ENCODE measurements at regions not wholly inside any gene's neighbourhood (a gene's known extent, or its start where the extent isn't known, plus 50 kb on each side); places are given as distances from the start of the nearest gene placed in this dataset.

DNA sequence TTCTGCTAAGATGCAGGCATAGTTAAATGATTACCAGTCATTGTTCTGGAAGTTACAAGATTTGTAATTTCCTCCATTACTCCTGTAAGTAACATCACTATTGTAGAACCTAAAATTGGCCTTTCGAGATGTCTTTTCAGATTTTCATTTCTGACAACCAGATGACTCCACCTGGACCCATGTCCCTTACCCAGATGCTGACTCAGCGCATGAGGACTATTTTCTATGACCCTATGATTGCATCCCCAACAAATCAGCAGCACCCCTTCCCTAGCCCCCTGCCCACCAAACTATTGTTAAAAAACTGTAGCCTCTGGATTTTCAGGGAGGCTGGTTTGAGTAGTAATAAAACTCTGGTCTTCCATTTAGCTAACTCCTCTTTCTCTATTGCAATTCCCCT is 55.2 kb upstream of the RCBTB2 start:
- no peak overlapping the region for H2BK15ac ChIP-seq (ENCODE audit: low read length)
- H3K36me3 ChIP-seq (ENCODE audit: control insufficient read depth in 2 of 4, insufficient read depth in 4 of 4, low read length in 3 of 4) = no peaks in the 10 kb centered on the region
- no peak overlapping the region for H2BK120ac ChIP-seq (replicated peaks; ENCODE audit: low read depth, low read length)
- no peak for FAIRE-seq
- no peak overlapping the region for H3K9ac ChIP-seq (replicated peaks in 1 of 4; ENCODE audit: extremely low read depth in 1 of 4, low read depth in 3 of 4, low read length in 3 of 4)
- no peak overlapping the region for H3K4me2 ChIP-seq (ENCODE audit: insufficient read depth in 1 of 2, low read depth in 2 of 2, low read length in 2 of 2)
- H3K4ac ChIP-seq (replicated peaks; ENCODE audit: insufficient read length, low read depth, low read length) = no peak overlapping the region
- no peaks in the 10 kb centered on the region for H3K27me3 ChIP-seq (replicated peaks in 1 of 4; ENCODE audit: control insufficient read depth in 3 of 4, extremely low read depth in 1 of 4, insufficient read depth in 3 of 4, low read length in 3 of 4)
- no peak overlapping the region for H3K23ac ChIP-seq (ENCODE audit: insufficient read length)
- H3K23me2 ChIP-seq (ENCODE audit: low read depth, low read length) = no peaks in the 10 kb centered on the region
- no peak overlapping the region for H2BK20ac ChIP-seq (ENCODE audit: low read length)
- no peak overlapping the region for H4K5ac ChIP-seq (ENCODE audit: insufficient read length, low read depth, low read length)
- no peaks in the 10 kb centered on the region for H3K79me2 ChIP-seq (ENCODE audit: control insufficient read depth in 1 of 2, insufficient read depth in 2 of 2, low read length in 2 of 2)
- ChIA-PET POLR2A (ENCODE audit: partially characterized antibody) (no interaction called here), CTCF (ENCODE audit: partially characterized antibody) (interaction anchor here (0.6 to 1.4 kb wide), 2 partner anchors 8 to 9 kb away, joined by 3 to 4 read pairs; no protein-coding TSS in a partner anchor)
- H2BK12ac ChIP-seq (ENCODE audit: low read depth, low read length) = no peak overlapping the region
- no peak overlapping the region for H2AFZ ChIP-seq (ENCODE audit: low read length)
- no peak overlapping the region for H3K14ac ChIP-seq (ENCODE audit: insufficient read length)
- no peaks in the 10 kb centered on the region for H3K79me1 ChIP-seq (ENCODE audit: low read depth, low read length)
- no peaks in the 10 kb centered on the region for H4K20me1 ChIP-seq (replicated peaks in 1 of 2; ENCODE audit: control insufficient read depth in 1 of 2, insufficient read depth in 2 of 2, low read length in 2 of 2)
- H3K9me3 ChIP-seq (ENCODE audit: insufficient read depth in 2 of 2, low read depth in 1 of 2, low read length in 1 of 2) = 0 out of 4 replicates have a peak, but pooled peaks cover 0 to 6% of the 10 kb centered on the region in 2 experiments
- no peak overlapping the region for H3K18ac ChIP-seq (ENCODE audit: extremely low read depth, low read length)
- WGBS, 2 experiments (ENCODE audit: extremely low coverage in 1 of 2, insufficient coverage in 1 of 2, insufficient read length in 1 of 2, insufficient replicate concordance in 2 of 2, low coverage in 1 of 2, low lambda C conversion rate in 2 of 2, missing lambda C conversion rate in 1 of 2) = 92% methylated on average over 2 of the region's 2 CpGs; no CpG with 5 or more reads in 1 of the 2 experiments
- H2AK5ac ChIP-seq (ENCODE audit: low read depth, low read length) = no peak overlapping the region
- DNase-seq (ENCODE audit: low read depth in 1 of 2, low spot score in 2 of 2) = no peak
- peaks cover 0 to 8% (median 5%) of the 10 kb centered on the region in 4 experiments; a peak in 4 of 7 replicates for H3K4me1 ChIP-seq (replicated peaks in 1 of 4; ENCODE audit: control insufficient read depth in 3 of 4, insufficient read depth in 4 of 4, low read length in 3 of 4)
- no peak overlapping the region for H3K27ac ChIP-seq (ENCODE audit: low read depth, low read length)
- no peak overlapping the region for H2BK5ac ChIP-seq (ENCODE audit: low read depth, low read length)
- no peak for TF ChIP-seq SIN3A (conservative IDR thresholded peaks at IDR 0.05 in 1 of 2, IDR thresholded peaks at IDR 0.05 in 1 of 2; ENCODE audit: low read depth in 1 of 2, low read length in 2 of 2)
- no peak for TF ChIP-seq PHF8 (conservative IDR thresholded peaks at IDR 0.05; ENCODE audit: low read depth, low read length)
- TF ChIP-seq EZH2 (IDR thresholded peaks at IDR 0.05; ENCODE audit: low read depth, low read length, severe bottlenecking) = no peak
- no peak for TF ChIP-seq TCF12 (IDR thresholded peaks at IDR 0.05; ENCODE audit: low read depth, low read length)
- peak; percentile 24; the same call in 1 of the 2 replicates for TF ChIP-seq MAFK (IDR thresholded peaks at IDR 0.05; ENCODE audit: low read depth, low read length)
- no peak overlapping the region for H4K8ac ChIP-seq (ENCODE audit: extremely low read depth, insufficient read depth, low read length)
- H4K91ac ChIP-seq (replicated peaks; ENCODE audit: insufficient read length, low read length) = no peak overlapping the region
- H3K4me3 ChIP-seq (ENCODE audit: extremely low read depth in 1 of 4, insufficient read depth in 2 of 4, low read depth in 3 of 4, low read length in 4 of 4) = no peak overlapping the region
- no peak overlapping the region for H3K56ac ChIP-seq (replicated peaks; ENCODE audit: insufficient read length, low read depth, low read length)

Data from H1 (cell line).